Adrenal gland (tissue), 5 donors: ENCODE measurements at regions not wholly inside any gene's neighbourhood (a gene's known extent, or its start where the extent isn't known, plus 50 kb on each side); places are given as distances from the start of the nearest gene placed in this dataset.

Experiments used
- CTCF ChIP-seq, 6 experiments: fragments of 450-650 bp in 4 of 6; fragments of 200-600 bp in 2 of 6; sonication (generic) in 1 of 6; IDR thresholded peaks; 1 replicate in 5 of 6; 2 replicates in 1 of 6; pipeline versions ENCODE4 v1.5.1 to v1.8.0; 2016 to 2021; ENCODE audit warnings: antibody characterized with exemption in 6 of 6, mild to moderate bottlenecking in 2 of 6, moderate library complexity in 1 of 6
- POLR2A ChIP-seq, 2 donors: fragments of 450-650 bp; IDR thresholded peaks; one replicate each; pipeline ENCODE4 v1.6.1; 2017; ENCODE audit warnings: antibody characterized with exemption in 2 of 2, mild to moderate bottlenecking in 2 of 2, moderate library complexity in 1 of 2
- donor health status: DM: no; HTN: no; CAD: no.

DNA sequence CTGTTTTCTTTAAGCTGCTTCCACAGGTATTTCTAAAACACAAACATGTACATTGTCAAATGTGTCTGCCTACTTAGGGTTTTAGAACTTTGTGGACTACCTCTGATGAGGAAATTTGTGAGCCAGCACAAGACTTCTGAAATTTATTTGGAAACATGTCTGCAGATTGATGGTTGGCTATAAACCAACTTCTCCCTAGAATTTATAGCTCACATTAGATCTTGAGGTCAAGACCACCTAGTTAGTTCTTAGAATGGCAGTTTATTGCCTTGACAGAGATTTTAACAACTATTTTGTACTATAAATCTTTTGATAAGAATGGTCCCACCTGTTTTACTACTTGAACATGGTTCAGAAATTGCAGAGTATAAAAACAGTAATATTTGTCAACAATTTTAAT is 72.7 kb upstream of the AADAT start:
- TF ChIP-seq POLR2A (IDR thresholded peaks at IDR 0.05) (no peak), CTCF (IDR thresholded peaks at IDR 0.05) (no peak)
